Ovary (tissue), 7 donors: ENCODE measurements at regions not wholly inside any gene's neighbourhood (a gene's known extent, or its start where the extent isn't known, plus 50 kb on each side); places are given as distances from the start of the nearest gene placed in this dataset.

Experiments
- DNase-seq, 5 donors: peaks; one replicate each; pipeline ENCODE4 v3.0.0-alpha.2; 2019 to 2020
- H3K27ac ChIP-seq, 2 donors: fragments of 200-600 bp; one replicate each; pipeline versions ENCODE4 v1.5.1 to v1.8.0; 2019 to 2022
- H3K27me3 ChIP-seq: fragments of 200-600 bp; one replicate; pipeline ENCODE4 v1.8.0; 2022
- H3K36me3 ChIP-seq: fragments of 200-600 bp; sonication (generic); one replicate; pipeline ENCODE4 v1.5.1; 2019
- H3K4me1 ChIP-seq: one replicate; pipeline ENCODE4 v1.8.1; 2013; ENCODE audit warnings: mild to moderate bottlenecking, moderate library complexity; ENCODE audit not compliant: insufficient read depth
- H3K4me3 ChIP-seq: fragments of 200-600 bp; sonication (generic); one replicate; pipeline ENCODE4 v1.5.1; 2017
- H3K9me3 ChIP-seq, 2 donors: fragments of 200-600 bp in 1 of 2; sonication (generic) in 1 of 2; one replicate each; pipeline versions ENCODE4 v1.5.1 to v1.8.1; 2013 to 2019; ENCODE audit warnings: mild to moderate bottlenecking in 1 of 2, moderate library complexity in 1 of 2
- CTCF ChIP-seq, 3 donors: fragments of 450-650 bp in 2 of 3; fragments of 200-600 bp in 1 of 3; IDR thresholded peaks; one replicate each; pipeline versions ENCODE4 v1.5.1 to v1.8.0; 2016 to 2022; ENCODE audit warnings: antibody characterized with exemption in 3 of 3, mild to moderate bottlenecking in 1 of 3
- EP300 ChIP-seq: sonication (generic); formaldehyde crosslinking; IDR thresholded peaks from one replicate; pipeline ENCODE4 v1.6.1; 2017; ENCODE audit warnings: antibody characterized with exemption
- POLR2A ChIP-seq: fragments of 450-650 bp; IDR thresholded peaks from one replicate; pipeline ENCODE4 v1.6.1; 2017; ENCODE audit warnings: antibody characterized with exemption, mild to moderate bottlenecking, moderate library complexity
- WGBS, 3 donors: extraction: QIAGEN DNeasy Blood & Tissue Kit in 1 of 3; methylation state at CpG; one replicate each; pipeline versions ENCODE4 v1.1.5 to v1.1.7; 2013 to 2017; 5-methylcytosine and 5-hydroxymethylcytosine counted together
- intact Hi-C, 4 donors: fragments of 100-400 bp; cut with DNase I; formaldehyde crosslinking; loops; one replicate each; pipeline versions ENCODE4 v1.11.0 to v1.15.1; 2022 to 2023
- donor health status: DM: no; HTN: no; CAD: no; lungs with moderate emphysema.
- donor health status: DM: no; HTN: no; CAD: no.
- donor health status: Bipolar disorder and iron deficiency.
- donor health status: DM: no; HTN: no; CAD: no.
- donor health status: DM: yes; HTN: yes; CAD: no.

DNA sequence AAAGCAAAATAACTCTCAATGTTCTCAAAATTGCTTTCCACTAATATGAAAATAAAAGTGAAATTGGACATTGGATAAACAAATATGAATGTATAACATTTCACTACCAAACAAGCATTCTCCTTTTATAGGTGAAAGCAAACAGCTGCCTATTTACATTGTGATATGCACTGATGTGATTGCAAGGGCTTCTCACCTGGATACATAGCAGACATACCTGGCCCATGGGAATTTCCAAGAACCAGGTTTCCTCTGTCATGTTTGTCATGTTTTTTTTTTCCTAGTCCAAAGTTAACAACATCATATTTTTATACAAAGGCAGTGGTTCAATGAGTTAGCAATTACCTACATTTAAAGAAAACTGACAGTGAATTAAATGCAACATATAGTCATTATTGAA is 228.5 kb downstream of the ANKRD50 start:
- DNase-seq = no peak
- no peak overlapping the region for H3K4me3 ChIP-seq
- no peaks in the 10 kb centered on the region for H3K36me3 ChIP-seq
- intact Hi-C loops = no loop called here
- no peaks in the 10 kb centered on the region for H3K9me3 ChIP-seq
- no peaks in the 10 kb centered on the region for H3K27me3 ChIP-seq
- H3K4me1 ChIP-seq = no peaks in the 10 kb centered on the region
- TF ChIP-seq POLR2A (no peak), CTCF (IDR thresholded peaks at IDR 0.05) (no peak), EP300 (no peak)
- no peak overlapping the region for H3K27ac ChIP-seq

DNA sequence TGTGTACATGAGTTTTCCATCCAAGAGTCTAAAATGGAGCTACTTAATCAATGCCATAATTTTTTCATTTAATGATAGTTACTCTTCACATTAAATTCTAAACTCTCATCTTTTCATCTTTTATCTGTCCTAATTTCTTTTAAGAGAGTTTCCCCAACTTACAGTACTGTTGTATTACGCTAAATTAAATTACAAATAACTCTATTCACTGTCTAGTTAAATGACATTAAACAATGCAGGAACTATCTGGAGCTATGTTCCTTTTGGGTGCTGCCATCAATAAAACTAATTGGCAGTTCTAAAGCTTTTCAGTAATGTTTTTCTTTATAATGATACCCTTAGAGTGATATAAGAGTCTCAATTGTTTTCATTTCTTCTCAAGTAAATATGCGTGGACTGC is 227.6 kb downstream of the ANKRD50 start:
- intact Hi-C loops = no loop called here

GRCh38 chr4:124486423-124486822 is 226.1 kb downstream of the ANKRD50 start:
- no peaks in the 10 kb centered on the region for H3K27me3 ChIP-seq
- no peak for DNase-seq
- 96 to 99% (median 97%) methylated on average over 2 of the region's 2 CpGs for WGBS, 3 donors

More for the DNA sequence above, 227.6 kb downstream of the ANKRD50 start:
- no peaks in the 10 kb centered on the region for H3K27me3 ChIP-seq
- no peak for DNase-seq
- TF ChIP-seq CTCF (IDR thresholded peaks at IDR 0.05) (no peak), POLR2A (no peak), EP300 (no peak)
- no peak overlapping the region for H3K27ac ChIP-seq
- no peak overlapping the region for H3K4me3 ChIP-seq
- no peaks in the 10 kb centered on the region for H3K4me1 ChIP-seq
- no peaks in the 10 kb centered on the region for H3K9me3 ChIP-seq
- 90 to 96% (median 96%) methylated on average over 2 of the region's 2 CpGs for WGBS, 3 donors
- H3K36me3 ChIP-seq = no peaks in the 10 kb centered on the region

GRCh38 chr4:124487651-124488050 is 224.9 kb downstream of the ANKRD50 start:
- TF ChIP-seq POLR2A (no peak), EP300 (no peak), CTCF (IDR thresholded peaks at IDR 0.05) (no peak)
- WGBS, 3 donors = 21 to 29% (median 22%) methylated on average over 2 of the region's 2 CpGs
- no peak overlapping the region for H3K4me3 ChIP-seq

More at GRCh38 chr4:124486423-124486822, 226.1 kb downstream of the ANKRD50 start:
- H3K4me3 ChIP-seq = no peak overlapping the region
- intact Hi-C loops = no loop called here
- H3K27ac ChIP-seq = no peak overlapping the region
- no peak for TF ChIP-seq CTCF (IDR thresholded peaks at IDR 0.05)
- TF ChIP-seq EP300 = no peak
- TF ChIP-seq POLR2A = no peak
- H3K4me1 ChIP-seq = no peaks in the 10 kb centered on the region
- no peaks in the 10 kb centered on the region for H3K9me3 ChIP-seq
- no peaks in the 10 kb centered on the region for H3K36me3 ChIP-seq

More at GRCh38 chr4:124487651-124488050, 224.9 kb downstream of the ANKRD50 start:
- no peaks in the 10 kb centered on the region for H3K36me3 ChIP-seq
- H3K9me3 ChIP-seq = no peaks in the 10 kb centered on the region
- no peak overlapping the region for H3K27ac ChIP-seq
- H3K4me1 ChIP-seq = no peaks in the 10 kb centered on the region
- no peaks in the 10 kb centered on the region for H3K27me3 ChIP-seq
- DNase-seq = no peak
- intact Hi-C loops = no loop called here
